Loucy (cell line): ENCODE measurements at regions not wholly inside any gene's neighbourhood (a gene's known extent, or its start where the extent isn't known, plus 50 kb on each side); places are given as distances from the start of the nearest gene placed in this dataset.

ENCODE experiments used
- CTCF ChIP-seq: fragments of 200-600 bp; sonication (generic); conservative IDR thresholded peaks from 2 replicates; pipeline ENCODE4 v1.5.1; 2014; ENCODE audit warnings: mild to moderate bottlenecking, antibody characterized with exemption, low read length
- EZH2phosphoT487 ChIP-seq: fragments of 200-600 bp; IDR thresholded peaks from 2 replicates; pipeline ENCODE4 v1.6.1; 2018; ENCODE audit warnings: antibody characterized with exemption, mild to moderate bottlenecking, moderate library complexity, borderline replicate concordance

GRCh38 chr16:17560548-17560947 lies 89.8 kb upstream of the XYLT1 start:
- no peak for TF ChIP-seq CTCF
- no peak for TF ChIP-seq EZH2phosphoT487
